ENCODE measurements at regions not wholly inside any gene's neighbourhood (a gene's known extent, or its start where the extent isn't known, plus 50 kb on each side); places are given as distances from the start of the nearest gene placed in this dataset.

- no peak for TF ChIP-seq CTCF (IDR thresholded peaks at IDR 0.05; ENCODE audit: low read length)
- TF ChIP-seq EZH2 (IDR thresholded peaks at IDR 0.05; ENCODE audit: borderline replicate concordance, low read length) = no peak
These were observed 73.6 kb downstream of the RPS29 start for GRCh38 chr14:49512571-49512970.
